ENCODE measurements at regions not wholly inside any gene's neighbourhood (a gene's known extent, or its start where the extent isn't known, plus 50 kb on each side); places are given as distances from the start of the nearest gene placed in this dataset.

DNA sequence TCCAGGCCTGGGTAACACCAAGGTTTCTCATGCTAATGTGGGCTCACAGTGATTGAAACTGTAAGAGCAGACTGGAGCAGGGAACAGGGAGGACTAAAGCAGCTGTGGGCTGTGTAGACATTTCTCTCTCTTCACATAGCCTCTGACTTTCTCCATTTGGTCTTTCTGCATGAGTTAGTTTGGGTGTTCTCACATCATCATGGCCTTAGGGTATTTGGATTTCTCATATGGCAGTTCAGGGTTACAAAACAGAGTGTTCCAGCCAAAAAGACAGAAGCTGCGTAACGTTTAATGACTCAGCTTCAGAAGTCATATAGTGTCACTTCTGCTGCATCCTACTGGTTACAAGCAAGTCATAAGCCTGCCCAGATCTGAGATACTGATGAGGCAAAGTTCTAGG lies 52.0 kb upstream of the OSBPL8 start:
- peak; percentile 34 to 36 for DNase-seq (ENCODE audit: low read depth in 1 of 2, low spot score in 1 of 2)
- TF ChIP-seq CTCF (IDR thresholded peaks at IDR 0.05; ENCODE audit: insufficient read depth, low read length): no peak
- no peak for TF ChIP-seq SPI1 (IDR thresholded peaks at IDR 0.05; ENCODE audit: borderline replicate concordance, low read depth)
- TF ChIP-seq, protein P1, sequence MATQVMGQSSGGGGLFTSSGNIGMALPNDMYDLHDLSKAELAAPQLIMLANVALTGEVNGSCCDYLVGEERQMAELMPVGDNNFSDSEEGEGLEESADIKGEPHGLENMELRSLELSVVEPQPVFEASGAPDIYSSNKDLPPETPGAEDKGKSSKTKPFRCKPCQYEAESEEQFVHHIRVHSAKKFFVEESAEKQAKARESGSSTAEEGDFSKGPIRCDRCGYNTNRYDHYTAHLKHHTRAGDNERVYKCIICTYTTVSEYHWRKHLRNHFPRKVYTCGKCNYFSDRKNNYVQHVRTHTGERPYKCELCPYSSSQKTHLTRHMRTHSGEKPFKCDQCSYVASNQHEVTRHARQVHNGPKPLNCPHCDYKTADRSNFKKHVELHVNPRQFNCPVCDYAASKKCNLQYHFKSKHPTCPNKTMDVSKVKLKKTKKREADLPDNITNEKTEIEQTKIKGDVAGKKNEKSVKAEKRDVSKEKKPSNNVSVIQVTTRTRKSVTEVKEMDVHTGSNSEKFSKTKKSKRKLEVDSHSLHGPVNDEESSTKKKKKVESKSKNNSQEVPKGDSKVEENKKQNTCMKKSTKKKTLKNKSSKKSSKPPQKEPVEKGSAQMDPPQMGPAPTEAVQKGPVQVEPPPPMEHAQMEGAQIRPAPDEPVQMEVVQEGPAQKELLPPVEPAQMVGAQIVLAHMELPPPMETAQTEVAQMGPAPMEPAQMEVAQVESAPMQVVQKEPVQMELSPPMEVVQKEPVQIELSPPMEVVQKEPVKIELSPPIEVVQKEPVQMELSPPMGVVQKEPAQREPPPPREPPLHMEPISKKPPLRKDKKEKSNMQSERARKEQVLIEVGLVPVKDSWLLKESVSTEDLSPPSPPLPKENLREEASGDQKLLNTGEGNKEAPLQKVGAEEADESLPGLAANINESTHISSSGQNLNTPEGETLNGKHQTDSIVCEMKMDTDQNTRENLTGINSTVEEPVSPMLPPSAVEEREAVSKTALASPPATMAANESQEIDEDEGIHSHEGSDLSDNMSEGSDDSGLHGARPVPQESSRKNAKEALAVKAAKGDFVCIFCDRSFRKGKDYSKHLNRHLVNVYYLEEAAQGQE (IDR thresholded peaks at IDR 0.05; ENCODE audit: insufficient replicate concordance, low read depth): no peak
- TF ChIP-seq GABPA (IDR thresholded peaks at IDR 0.05; ENCODE audit: low read depth): no peak
- no peak for TF ChIP-seq POLR2AphosphoS5 (IDR thresholded peaks at IDR 0.05; ENCODE audit: low read depth)
- Histone ChIP-seq H3K27ac (replicated peaks) (no peak overlapping the region), H3K4me3 (replicated peaks; ENCODE audit: insufficient read depth, low read length) (no peak overlapping the region), H3K27me3 (ENCODE audit: insufficient read depth, poor library complexity, severe bottlenecking) (no peaks in the 10 kb centered on the region)

GRCh38 chr12:76614364-76614763 lies 54.8 kb upstream of the OSBPL8 start:
- no peak overlapping the region for H3K27ac ChIP-seq (replicated peaks)
- H3K4me3 ChIP-seq (replicated peaks; ENCODE audit: insufficient read depth, low read length): no peak overlapping the region
- DNase-seq (ENCODE audit: low read depth in 1 of 2, low spot score in 1 of 2): no peak
- H3K27me3 ChIP-seq (ENCODE audit: insufficient read depth, poor library complexity, severe bottlenecking): no peaks in the 10 kb centered on the region
- TF ChIP-seq SPI1 (IDR thresholded peaks at IDR 0.05; ENCODE audit: borderline replicate concordance, low read depth) (no peak), CTCF (IDR thresholded peaks at IDR 0.05; ENCODE audit: insufficient read depth, low read length) (no peak)

DNA sequence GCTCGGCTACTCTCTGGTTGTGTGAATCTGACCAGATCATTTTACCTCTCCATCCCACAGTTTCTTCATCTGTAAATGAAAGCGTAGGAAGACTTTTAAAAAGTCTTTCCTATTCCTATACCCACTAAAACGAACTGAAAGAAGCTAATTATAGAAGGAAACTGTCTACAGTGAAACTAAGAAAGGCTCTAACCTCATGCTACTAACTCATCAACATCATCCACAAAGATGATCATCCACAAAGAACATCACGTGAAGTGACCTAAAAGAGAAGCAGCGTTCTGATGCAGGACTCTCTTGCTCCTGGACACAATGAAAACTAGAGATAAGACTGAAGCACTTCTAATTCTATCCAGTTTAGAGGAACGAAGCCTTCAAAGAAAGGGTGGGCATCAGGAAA lies 58.5 kb upstream of the OSBPL8 start:
- Histone ChIP-seq H3K27ac (replicated peaks) (no peak overlapping the region), H3K4me3 (replicated peaks; ENCODE audit: insufficient read depth, low read length) (no peak overlapping the region), H3K27me3 (ENCODE audit: insufficient read depth, poor library complexity, severe bottlenecking) (no peaks in the 10 kb centered on the region)
- no peak for TF ChIP-seq POLR2AphosphoS5 (IDR thresholded peaks at IDR 0.05; ENCODE audit: low read depth)
- TF ChIP-seq GABPA (IDR thresholded peaks at IDR 0.05; ENCODE audit: low read depth): no peak
- TF ChIP-seq SPI1 (IDR thresholded peaks at IDR 0.05; ENCODE audit: borderline replicate concordance, low read depth): no peak
- no peak for TF ChIP-seq CTCF (IDR thresholded peaks at IDR 0.05; ENCODE audit: insufficient read depth, low read length)
- TF ChIP-seq, protein P1 (IDR thresholded peaks at IDR 0.05; ENCODE audit: insufficient replicate concordance, low read depth): no peak
- no peak for DNase-seq (ENCODE audit: low read depth in 1 of 2, low spot score in 1 of 2)

DNA sequence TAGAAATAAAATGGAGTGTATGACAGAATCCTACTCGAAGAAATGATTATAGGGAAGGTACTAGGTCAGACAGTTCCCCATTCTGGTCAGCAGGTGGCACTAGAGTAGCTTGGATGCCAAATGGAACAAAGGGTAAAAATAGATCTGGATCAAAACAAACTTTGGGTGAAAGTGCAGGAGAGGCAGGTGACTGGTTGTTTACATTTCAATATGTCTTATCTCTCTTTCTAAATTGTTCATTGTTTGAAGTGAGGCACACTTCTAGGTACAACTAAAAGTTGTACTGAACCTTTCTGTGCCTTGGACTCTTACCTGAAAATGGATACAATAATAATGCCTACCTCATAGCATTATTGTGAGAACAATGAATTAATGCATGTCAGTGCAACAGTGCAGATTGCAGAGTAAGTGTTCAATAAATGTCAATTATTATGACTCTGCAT lies 62.0 kb upstream of the OSBPL8 start:
- DNase-seq (ENCODE audit: low read depth in 1 of 2, low spot score in 1 of 2): peak; percentile 25 to 57
- TF ChIP-seq POLR2AphosphoS5 (IDR thresholded peaks at IDR 0.05; ENCODE audit: low read depth) (no peak), SPI1 (IDR thresholded peaks at IDR 0.05; ENCODE audit: borderline replicate concordance, low read depth) (peak; percentile 53; the same call in 1 of the 2 replicates), CTCF (IDR thresholded peaks at IDR 0.05; ENCODE audit: insufficient read depth, low read length) (peak; percentile 77)
- H3K27me3 ChIP-seq (ENCODE audit: insufficient read depth, poor library complexity, severe bottlenecking): no peaks in the 10 kb centered on the region
- no peak overlapping the region for H3K4me3 ChIP-seq (replicated peaks; ENCODE audit: insufficient read depth, low read length)
- H3K27ac ChIP-seq (replicated peaks): no peak overlapping the region

Measured in HL-60 (cell line).